NCI-H524 treated with DMSO at 0.1 percent for 48 hours (cell line): ENCODE measurements at regions not wholly inside any gene's neighbourhood (a gene's known extent, or its start where the extent isn't known, plus 50 kb on each side); places are given as distances from the start of the nearest gene placed in this dataset.
"Not testable (repeated sequence)": the region's sequence is repeated elsewhere in the genome, so short reads cannot be mapped to it uniquely, and the experiment has no call there.

ENCODE experiments used
- DNase-seq: peaks from one replicate; lab custom pipeline; 2025; lab: John Stamatoyannopoulos, UW

GRCh38 chr3:145557405-145557804 is 603.6 kb downstream of the PLOD2 start:
- peak; percentile 86 for DNase-seq

DNA sequence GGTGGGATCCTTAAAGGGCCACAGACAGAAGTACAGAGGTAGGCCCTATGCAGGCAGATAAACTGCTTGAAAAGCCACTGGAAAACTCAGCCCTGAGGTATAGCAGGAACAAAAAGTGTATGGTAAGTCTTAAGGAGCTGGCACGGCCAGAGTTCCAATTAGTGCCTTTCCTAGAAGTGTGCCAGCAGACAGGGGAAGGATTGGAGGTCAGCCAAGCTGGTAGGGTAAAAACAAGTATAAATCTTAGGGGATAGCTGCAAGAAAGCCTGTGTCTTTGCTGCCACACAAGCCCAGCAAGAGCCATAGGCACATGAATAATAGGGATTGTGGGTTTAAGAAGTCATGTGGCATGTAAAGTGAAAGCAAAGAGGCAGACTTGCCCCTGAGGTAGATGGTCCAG is 582.5 kb downstream of the PLOD2 start:
- DNase-seq, result no peak

GRCh38 chr3:145581694-145582093 is 579.3 kb downstream of the PLOD2 start:
- no peak for DNase-seq

GRCh38 chr3:145604851-145605250 is 556.1 kb downstream of the PLOD2 start:
- DNase-seq, result no peak

DNA sequence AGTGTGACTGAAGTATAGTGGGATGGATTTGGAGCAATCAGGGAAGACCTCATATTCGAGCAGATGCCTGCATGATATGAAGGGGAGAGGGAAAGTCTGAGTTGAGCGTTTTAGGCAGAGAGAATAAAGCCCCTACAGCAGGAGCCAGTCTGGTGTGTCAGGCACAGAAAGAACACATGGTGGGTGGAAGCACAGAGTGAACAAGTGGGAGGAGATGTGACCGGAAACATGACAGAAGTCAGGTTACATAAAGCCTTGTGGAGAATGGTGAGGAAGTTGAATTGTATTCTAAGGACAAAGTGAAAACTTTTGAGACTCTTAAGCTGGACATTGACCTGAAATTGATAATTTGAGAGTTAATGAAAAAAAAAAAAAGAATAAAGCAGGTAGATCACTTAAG is 541.0 kb downstream of the PLOD2 start:
- no peak for DNase-seq

- DNase-seq, result no peak
Measured at GRCh38 chr3:145620486-145620885, 540.5 kb downstream of the PLOD2 start.

DNA sequence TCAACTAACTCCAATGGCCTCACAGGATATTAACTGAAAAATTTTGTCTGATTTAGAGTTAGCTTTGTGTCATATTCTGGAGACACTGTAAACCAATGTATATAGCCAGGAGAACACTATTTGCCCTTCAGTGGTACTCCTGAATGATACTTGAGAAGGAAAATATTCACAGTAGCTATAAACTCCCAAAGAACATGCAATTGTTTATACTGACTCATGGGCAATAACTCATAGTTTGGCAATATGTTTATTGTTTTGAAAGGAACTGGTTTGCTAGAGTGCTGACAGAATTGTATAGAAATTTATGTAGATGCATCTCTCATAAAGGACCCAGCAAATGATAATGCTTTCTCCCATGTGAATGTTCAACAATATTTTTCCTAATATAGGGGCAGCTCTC is 537.6 kb downstream of the PLOD2 start:
- no peak for DNase-seq

DNA sequence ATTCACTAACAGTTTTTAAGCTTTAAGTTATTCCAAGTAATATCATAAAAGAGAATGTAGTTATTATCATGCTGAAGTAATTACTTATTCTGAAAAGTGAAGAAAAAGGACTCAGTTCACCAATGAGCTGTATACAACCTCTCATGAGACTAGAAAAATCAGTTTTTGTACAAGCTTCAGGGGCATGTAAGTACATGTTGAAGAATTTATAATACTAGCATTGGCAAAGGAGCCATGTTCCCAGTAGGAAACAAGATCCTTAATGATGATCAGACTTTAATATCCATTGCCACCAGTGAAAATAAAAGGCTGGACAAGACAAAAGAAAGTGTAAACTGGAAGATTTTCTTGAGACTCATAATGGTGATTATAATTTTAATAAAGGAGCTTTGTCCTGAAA is 532.8 kb downstream of the PLOD2 start:
- DNase-seq, result no peak

DNA sequence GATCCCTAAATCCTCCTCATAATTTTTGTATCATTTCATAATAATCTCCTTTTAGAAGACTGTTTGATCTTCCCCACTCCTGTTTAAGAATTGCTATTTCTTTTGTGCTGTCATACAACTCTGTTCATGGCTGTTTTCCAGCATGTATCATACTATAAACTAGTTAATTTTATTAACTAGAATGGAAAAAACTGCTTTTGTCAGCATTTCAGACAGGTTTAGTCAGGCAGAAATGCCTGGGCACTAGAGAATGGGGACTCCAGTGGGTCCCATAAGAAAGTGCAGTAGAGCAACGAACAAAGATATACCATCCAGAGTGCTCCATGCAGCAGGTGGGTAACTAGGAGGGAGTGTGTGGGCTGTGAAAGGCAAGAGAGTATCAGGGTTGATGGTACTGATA is 523.9 kb downstream of the PLOD2 start:
- no peak for DNase-seq

GRCh38 chr3:145639003-145639606 is 521.9 kb downstream of the PLOD2 start:
- no peak for DNase-seq

GRCh38 chr3:145639875-145640274 is 521.1 kb downstream of the PLOD2 start:
- no peak for DNase-seq

DNA sequence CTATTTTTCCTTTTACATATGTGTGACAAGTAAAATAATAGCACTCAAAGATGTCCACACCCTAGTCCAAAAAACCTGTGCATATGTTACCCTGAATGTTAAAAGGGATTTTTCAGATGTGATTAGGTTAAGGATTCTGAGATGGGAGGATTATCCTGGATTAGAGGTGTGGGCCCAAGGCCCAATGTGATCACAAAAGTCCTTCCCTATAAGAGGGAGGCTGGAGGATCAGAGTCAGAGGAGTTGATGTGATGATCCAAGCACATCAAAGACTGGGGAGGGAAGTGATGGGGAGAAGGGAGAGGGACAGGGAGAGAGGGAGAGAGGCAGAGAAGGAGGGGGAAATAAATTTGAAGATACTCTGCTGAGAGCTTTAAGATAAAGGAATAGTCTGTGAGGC is 512.6 kb downstream of the PLOD2 start:
- peak; percentile 82 for DNase-seq

DNA sequence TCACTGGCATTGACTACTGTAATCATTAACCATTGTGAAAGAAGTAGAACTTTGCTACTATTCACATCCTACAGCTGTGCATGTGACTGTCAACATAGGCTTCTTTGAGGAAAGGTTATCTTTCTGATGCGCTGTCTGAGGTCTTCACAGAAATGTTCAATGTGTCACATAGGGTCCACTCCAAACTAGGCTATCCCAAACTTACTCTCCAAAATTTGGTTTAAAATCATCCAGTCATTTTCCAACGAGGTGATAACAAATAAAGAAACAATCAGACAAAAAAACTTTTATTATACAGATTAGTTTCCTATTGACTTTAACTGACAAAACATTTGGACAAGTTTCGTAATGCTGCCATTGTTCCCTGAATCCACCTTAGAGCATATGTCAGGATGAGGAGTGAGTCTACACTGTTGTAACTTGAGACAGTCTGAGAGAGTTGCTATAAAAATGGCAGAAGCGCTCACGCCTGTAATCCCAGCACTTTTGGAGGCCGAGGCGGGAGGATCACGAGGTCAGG is 511.6 kb downstream of the PLOD2 start:
- DNase-seq, result no peak

DNA sequence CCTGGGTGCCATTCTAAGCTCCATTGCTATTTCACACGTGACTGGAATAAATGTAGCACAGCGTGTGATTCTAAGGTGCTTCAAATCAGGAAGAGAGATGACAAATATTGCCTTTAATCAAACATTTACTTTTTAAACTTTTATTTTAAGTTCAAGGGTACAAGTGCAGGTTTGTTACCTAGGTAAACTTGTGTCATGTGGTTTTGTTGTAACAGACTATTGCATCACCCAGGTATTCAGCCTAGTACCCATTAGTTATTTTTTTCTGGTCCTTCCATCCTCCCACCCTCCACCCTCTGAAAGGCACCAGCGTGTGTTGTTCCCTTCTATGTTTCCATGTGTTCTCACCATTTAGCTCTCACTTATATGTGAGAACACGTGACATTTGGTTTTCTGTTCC is 510.8 kb downstream of the PLOD2 start:
- DNase-seq, result no peak

GRCh38 chr3:145671121-145671520 is 489.9 kb downstream of the PLOD2 start:
- no peak for DNase-seq

GRCh38 chr3:145673838-145674237 is 487.1 kb downstream of the PLOD2 start:
- no peak for DNase-seq

- DNase-seq, result no peak
Measured at GRCh38 chr3:145678401-145678800, 482.6 kb downstream of the PLOD2 start.

DNA sequence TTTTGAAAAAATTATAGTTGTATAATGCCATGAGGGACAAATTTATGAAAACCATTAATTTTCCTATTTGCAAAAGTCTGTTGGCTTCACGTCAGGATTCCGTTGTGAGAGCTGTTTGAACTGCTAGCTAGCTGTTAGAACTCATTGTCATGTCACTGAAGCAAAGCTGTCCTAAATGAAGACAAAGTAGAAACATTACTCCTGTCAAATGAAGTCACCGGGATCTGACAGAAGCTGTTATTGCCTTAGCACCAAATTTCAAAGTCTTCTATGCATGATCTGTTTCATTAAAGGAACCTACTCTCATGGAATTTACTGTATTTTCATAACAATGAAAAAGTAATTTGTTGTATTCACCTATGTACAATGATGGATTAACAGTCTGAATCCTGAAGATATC is 479.8 kb downstream of the PLOD2 start:
- no peak for DNase-seq

- not testable (repeated sequence) for DNase-seq
Measured at GRCh38 chr3:145687978-145688377, 473.0 kb downstream of the PLOD2 start.

GRCh38 chr3:145692751-145693150 is 468.2 kb downstream of the PLOD2 start:
- DNase-seq, result no peak

- no peak for DNase-seq
Measured at GRCh38 chr3:145696011-145696410, 465.0 kb downstream of the PLOD2 start.

DNA sequence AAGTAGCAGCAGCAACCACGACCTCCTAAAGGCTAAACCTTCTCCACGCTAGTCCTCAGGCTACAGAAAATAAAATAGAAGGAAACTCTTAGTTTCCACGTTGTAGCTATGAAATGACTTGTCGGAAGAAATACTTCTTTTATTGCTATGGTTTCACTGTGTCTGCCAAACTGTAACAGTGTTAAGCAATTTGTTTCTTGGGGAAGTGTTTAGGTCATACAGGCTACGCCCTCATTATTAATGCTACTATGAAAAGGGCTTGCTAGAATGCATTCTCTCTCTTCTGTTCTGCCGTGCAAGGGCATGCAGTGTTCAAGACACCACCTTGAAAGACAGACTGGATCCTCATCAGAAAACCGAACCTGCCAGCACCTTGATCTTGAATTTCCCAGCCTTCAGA is 462.7 kb downstream of the PLOD2 start:
- no peak for DNase-seq

GRCh38 chr3:145698749-145699148 is 462.2 kb downstream of the PLOD2 start:
- no peak for DNase-seq

DNA sequence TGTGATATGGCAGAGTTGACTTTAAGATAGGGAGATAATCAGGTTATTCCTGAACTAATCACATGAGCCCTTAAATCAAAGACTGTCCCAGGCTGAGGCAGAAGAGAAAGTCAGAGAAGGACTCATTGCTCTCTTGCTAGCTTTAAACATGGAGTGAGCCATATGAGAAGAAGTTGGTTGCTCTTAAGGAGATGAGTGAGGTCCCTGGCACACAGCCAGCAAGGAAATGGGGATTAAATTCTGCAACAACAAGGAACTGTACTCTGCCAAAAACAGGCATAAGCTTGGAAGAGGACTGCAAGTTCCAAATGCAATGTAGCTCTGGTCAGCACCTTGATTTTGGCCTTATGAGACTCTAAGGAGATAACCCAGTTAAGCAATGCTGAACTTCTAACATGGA is 457.0 kb downstream of the PLOD2 start:
- DNase-seq, result peak; percentile 54
